AG10803 (cell line): ENCODE measurements at regions not wholly inside any gene's neighbourhood (a gene's known extent, or its start where the extent isn't known, plus 50 kb on each side); places are given as distances from the start of the nearest gene placed in this dataset.
"Not testable (repeated sequence)": the region's sequence is repeated elsewhere in the genome, so short reads cannot be mapped to it uniquely, and the experiment has no call there.

Experiments used
- DNase-seq: peaks from one replicate; pipeline ENCODE4 v3.0.0; 2010; ENCODE audit warnings: low read depth
- H3K4me3 ChIP-seq: 2 replicates; pipeline ENCODE4 v1.5.1; 2011; ENCODE audit warnings: mild to moderate bottlenecking, low read length, control low read depth

- not testable (repeated sequence) for DNase-seq
Observed at GRCh38 chr10:46645110-46645509, 66.2 kb downstream of the SYT15 start.

GRCh38 chr10:46646132-46646531 lies 67.2 kb downstream of the SYT15 start:
- not testable (repeated sequence) for DNase-seq, H3K4me3 ChIP-seq

More at GRCh38 chr10:46645110-46645509, 66.2 kb downstream of the SYT15 start:
- not testable (repeated sequence) for H3K4me3 ChIP-seq

- DNase-seq, H3K4me3 ChIP-seq: not testable (repeated sequence)
Observed at GRCh38 chr10:46650967-46651366, 72.0 kb downstream of the SYT15 start.

GRCh38 chr10:46657437-46657836 lies 78.5 kb downstream of the SYT15 start:
- DNase-seq, result not testable (repeated sequence)

GRCh38 chr10:46660027-46660834 lies 81.3 kb downstream of the SYT15 start:
- not testable (repeated sequence) for DNase-seq, H3K4me3 ChIP-seq

More at GRCh38 chr10:46657437-46657836, 78.5 kb downstream of the SYT15 start:
- not testable (repeated sequence) for H3K4me3 ChIP-seq

- not testable (repeated sequence) for DNase-seq
Observed at GRCh38 chr10:46660835-46661164, 81.9 kb downstream of the SYT15 start.

GRCh38 chr10:46665536-46665935 lies 86.6 kb downstream of the SYT15 start:
- not testable (repeated sequence) for DNase-seq, H3K4me3 ChIP-seq

More at GRCh38 chr10:46660835-46661164, 81.9 kb downstream of the SYT15 start:
- H3K4me3 ChIP-seq, result not testable (repeated sequence)

- H3K4me3 ChIP-seq, result not testable (repeated sequence)
Observed at GRCh38 chr10:46668357-46668997, 89.5 kb downstream of the SYT15 start.

GRCh38 chr10:46677836-46678435 lies 99.0 kb downstream of the SYT15 start:
- not testable (repeated sequence) for H3K4me3 ChIP-seq, DNase-seq

More at GRCh38 chr10:46668357-46668997, 89.5 kb downstream of the SYT15 start:
- not testable (repeated sequence) for DNase-seq

GRCh38 chr10:46691397-46691796 lies 112.5 kb downstream of the SYT15 start:
- H3K4me3 ChIP-seq, DNase-seq: not testable (repeated sequence)

- not testable (repeated sequence) for DNase-seq
Observed at GRCh38 chr10:46693218-46693617, 114.3 kb downstream of the SYT15 start.

GRCh38 chr10:46717264-46717663 lies 138.3 kb downstream of the SYT15 start:
- not testable (repeated sequence) for DNase-seq, H3K4me3 ChIP-seq

More at GRCh38 chr10:46693218-46693617, 114.3 kb downstream of the SYT15 start:
- not testable (repeated sequence) for H3K4me3 ChIP-seq

GRCh38 chr10:46718014-46718413 lies 139.1 kb downstream of the SYT15 start:
- DNase-seq, H3K4me3 ChIP-seq: not testable (repeated sequence)

GRCh38 chr10:46720386-46720785 lies 141.5 kb downstream of the SYT15 start:
- H3K4me3 ChIP-seq, result not testable (repeated sequence)
- DNase-seq, result peak; percentile 11

- not testable (repeated sequence) for DNase-seq
Observed at GRCh38 chr10:46720811-46721518, 142.0 kb downstream of the SYT15 start.

GRCh38 chr10:46724258-46724657 lies 145.3 kb downstream of the SYT15 start:
- not testable (repeated sequence) for DNase-seq, H3K4me3 ChIP-seq

More at GRCh38 chr10:46720811-46721518, 142.0 kb downstream of the SYT15 start:
- H3K4me3 ChIP-seq, result not testable (repeated sequence)

GRCh38 chr10:46728359-46728758 lies 149.4 kb downstream of the SYT15 start:
- not testable (repeated sequence) for DNase-seq, H3K4me3 ChIP-seq

GRCh38 chr10:46730729-46731128 lies 151.8 kb downstream of the SYT15 start:
- not testable (repeated sequence) for DNase-seq, H3K4me3 ChIP-seq

- not testable (repeated sequence) for DNase-seq, H3K4me3 ChIP-seq
Observed at GRCh38 chr10:46733635-46734261, 154.8 kb downstream of the SYT15 start.
